GM12878 (cell line): ENCODE measurements at regions not wholly inside any gene's neighbourhood (a gene's known extent, or its start where the extent isn't known, plus 50 kb on each side); places are given as distances from the start of the nearest gene placed in this dataset.

Source experiments
- ATAC-seq: fragments of 200-7000 bp; cut with Tn5 transposase; 3 replicates; pipeline ENCODE4 v1.9.1; 2020; ENCODE audit warnings: mild to moderate bottlenecking, moderate library complexity
- BruUV-seq: library from RNA; stranded (reverse); fragments of 400-500 nt; replicated peaks from 2 replicates; lab custom pipeline; 2021; lab: Mats Ljungman, UMichigan
- CTCF ChIA-PET: fragments of 300-600 bp; sonication (Branson Sonifier 250); formaldehyde crosslinking; extraction: SDS; loops from one replicate; lab custom pipeline; 2021; ENCODE audit warnings: inconsistent platforms; lab: Yijun Ruan, JAX
- POLR2A ChIA-PET: fragments of 350-600 bp; formaldehyde crosslinking; extraction: SDS; loops from one replicate; lab custom pipeline; 2021; ENCODE audit warnings: inconsistent platforms; lab: Charles Lee
- RAD21 ChIA-PET: fragments of 300-600 bp; sonication (Branson Sonifier 250); formaldehyde crosslinking; loops from one replicate; lab custom pipeline; 2023; ENCODE audit warnings: antibody characterized with exemption; ENCODE audit not compliant: unreplicated experiment; lab: Charles Lee
- SMC1A ChIA-PET: fragments of 300-600 bp; sonication (Branson Sonifier 250); formaldehyde crosslinking; loops from one replicate; lab custom pipeline; 2023; ENCODE audit not compliant: unreplicated experiment, uncharacterized antibody; lab: Charles Lee
- DNase-seq: peaks from one replicate; pipeline ENCODE4 v3.0.0-alpha.2; 2011; ENCODE audit warnings: low read depth, low spot score
- FAIRE-seq: peaks from 3 replicates; lab custom pipeline; 2011; peaks lifted over from hg19 to GRCh38; lab: Jason Lieb, UNC
- H2AFZ ChIP-seq: 2 replicates; pipeline ENCODE4 v1.6.0; 2011; ENCODE audit warnings: low read depth, low read length, control low read depth; ENCODE audit not compliant: control insufficient read depth
- H3K27ac ChIP-seq: 2 replicates; pipeline ENCODE4 v1.5.1; 2011; ENCODE audit warnings: control low read depth; ENCODE audit not compliant: control insufficient read depth, insufficient read depth
- H3K27me3 ChIP-seq, 2 experiments: replicated peaks in 1 of 2; 2 replicates each; pipeline versions ENCODE4 v1.6.0 to v1.6.1; 2011; ENCODE audit warnings: low read length in 1 of 2; ENCODE audit not compliant: control insufficient read depth in 2 of 2, insufficient read depth in 2 of 2
- H3K36me3 ChIP-seq, 2 experiments: 2 replicates each; pipeline ENCODE4 v1.5.1; 2011; ENCODE audit warnings: low read length in 1 of 2; ENCODE audit not compliant: control insufficient read depth in 2 of 2, insufficient read depth in 2 of 2
- H3K4me1 ChIP-seq: 2 replicates; pipeline ENCODE4 v1.6.1; 2011; ENCODE audit warnings: mild to moderate bottlenecking, low read length, moderate library complexity, mixed read lengths; ENCODE audit not compliant: control insufficient read depth, insufficient read depth
- H3K4me2 ChIP-seq: 2 replicates; pipeline ENCODE4 v1.6.0; 2011; ENCODE audit warnings: control low read depth; ENCODE audit not compliant: control insufficient read depth, insufficient read depth
- H3K4me3 ChIP-seq: fragments of 200-600 bp; sonication (generic); 2 replicates; pipeline ENCODE4 v1.5.1; 2016
- H3K79me2 ChIP-seq: 2 replicates; pipeline ENCODE4 v1.6.0; 2011; ENCODE audit warnings: low read length; ENCODE audit not compliant: control insufficient read depth, insufficient read depth
- H3K9ac ChIP-seq: 2 replicates; pipeline ENCODE4 v1.8.0; 2011; ENCODE audit warnings: low read length, control low read depth, mixed read lengths; ENCODE audit not compliant: control insufficient read depth, insufficient read depth
- H3K9me3 ChIP-seq: replicated peaks from 3 replicates; pipeline ENCODE4 v1.5.1; 2011; ENCODE audit warnings: mild to moderate bottlenecking, low read length; ENCODE audit not compliant: control insufficient read depth, insufficient read depth
- H4K20me1 ChIP-seq: 2 replicates; pipeline ENCODE4 v1.6.0; 2011; ENCODE audit not compliant: control insufficient read depth, insufficient read depth
- HDAC6 ChIP-seq: fragments of 200-600 bp; sonication (generic); IDR thresholded peaks from one replicate; pipeline ENCODE4 v1.8.0; 2017; ENCODE audit warnings: antibody characterized with exemption; ENCODE audit not compliant: unreplicated experiment
- IRF4 ChIP-seq: IDR thresholded peaks from 2 replicates; pipeline ENCODE4 v1.6.1; 2011; ENCODE audit warnings: low read depth, low read length
- KAT2A ChIP-seq: conservative IDR thresholded peaks from 2 replicates; pipeline ENCODE4 v1.6.1; 2011; ENCODE audit warnings: low read depth, low read length; ENCODE audit not compliant: control insufficient read depth
- MYB ChIP-seq: fragments of 150-350 bp; IDR thresholded peaks from 2 replicates; pipeline ENCODE4 v1.6.1; 2014; ENCODE audit warnings: mild to moderate bottlenecking, low read depth, low read length, borderline replicate concordance
- RB1 ChIP-seq: fragments of 450-650 bp; formaldehyde crosslinking; IDR thresholded peaks from 2 replicates; pipeline ENCODE4 v1.6.1; 2017; ENCODE audit warnings: mild to moderate bottlenecking, borderline replicate concordance
- SIN3A ChIP-seq: IDR thresholded peaks from 2 replicates; pipeline ENCODE4 v1.6.1; 2012; ENCODE audit warnings: low read depth, low read length, improper control_type of control experiment
- SREBF1 ChIP-seq: IDR thresholded peaks from 2 replicates; pipeline ENCODE4 v1.6.1; 2012; ENCODE audit warnings: mild to moderate bottlenecking, low read length
- TARDBP ChIP-seq: IDR thresholded peaks from 2 replicates; pipeline ENCODE4 v1.6.1; 2016; ENCODE audit warnings: borderline replicate concordance
- WGBS: methylation state at CpG from one replicate; pipeline ENCODE4 v1.1.6; 2016; ENCODE audit warnings: low lambda C conversion rate; ENCODE audit not compliant: insufficient replicate concordance, insufficient coverage; ENCODE audit errors: missing lambda C conversion rate; 5-methylcytosine and 5-hydroxymethylcytosine counted together
- in situ Hi-C: fragments of 300-500 bp; cut with MboI; formaldehyde crosslinking; loops from 9 replicates; pipeline ENCODE4 v1.14.3; 2018; ENCODE audit warnings: mixed read lengths
- intact Hi-C: fragments of 100-400 bp; cut with micrococcal nuclease; formaldehyde crosslinking; loops from one replicate; pipeline ENCODE4 v1.14.2; 2022; ENCODE audit not compliant: unreplicated experiment
- TF ChIP-seq, protein P1 (sequence below): IDR thresholded peaks from 2 replicates; pipeline ENCODE4 v1.6.1; 2011; ENCODE audit warnings: mild to moderate bottlenecking, low read depth, low read length, moderate library complexity; ENCODE audit not compliant: insufficient replicate concordance
- TF ChIP-seq, protein P2 (sequence below): IDR thresholded peaks from 2 replicates; pipeline ENCODE4 v1.6.1; 2011; ENCODE audit warnings: low read depth, low read length, improper control_type of control experiment, borderline replicate concordance
- TF ChIP-seq, protein P3 (sequence below): fragments of 450-650 bp; IDR thresholded peaks from 2 replicates; pipeline ENCODE4 v1.6.1; 2017; ENCODE audit warnings: low read depth, mild to moderate bottlenecking, moderate library complexity

DNA sequence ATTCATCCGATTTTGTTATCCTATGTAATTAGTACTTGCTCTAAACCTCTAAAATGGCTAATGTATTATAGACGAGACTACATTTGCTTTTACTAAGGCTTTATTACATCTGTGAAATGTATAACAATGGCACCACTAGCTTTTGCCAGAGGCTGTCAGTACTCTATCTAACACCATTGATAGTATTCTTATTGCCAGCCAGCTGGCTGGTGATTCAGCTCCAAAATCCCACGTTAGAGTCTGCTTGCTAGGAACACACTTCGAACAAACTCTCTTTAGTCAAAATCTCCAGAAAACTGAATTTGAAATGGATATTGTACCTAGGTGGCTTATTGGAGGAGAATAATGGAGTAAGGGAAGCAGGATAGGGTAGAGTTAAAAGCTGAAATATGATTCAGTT, 839.2 kb downstream of the SLC6A15 start:
- FAIRE-seq (no peak), ATAC-seq (no peak), DNase-seq (no peak)
- no peak overlapping the region for H3K9ac ChIP-seq
- whole genome bisulfite sequencing = 6% methylated on average over 4 of the region's 4 CpGs
- no peaks in the 10 kb centered on the region for H3K36me3 ChIP-seq
- H3K4me2 ChIP-seq = no peak overlapping the region
- RAD21 ChIA-PET = no interaction called here
- BruUV-seq = no TSS peak
- no peak overlapping the region for H3K4me3 ChIP-seq
- no peaks in the 10 kb centered on the region for H3K9me3 ChIP-seq
- intact Hi-C loops = no loop called here
- SMC1A ChIA-PET = no interaction called here
- H2AFZ ChIP-seq = no peak overlapping the region
- H3K79me2 ChIP-seq = no peaks in the 10 kb centered on the region
- H3K27ac ChIP-seq = no peak overlapping the region
- CTCF ChIA-PET = interaction anchor here (1.0 to 1.1 kb wide), 2 partner anchors 13 to 1388 kb away, joined by 3 read pairs; no protein-coding TSS in a partner anchor
- POLR2A ChIA-PET = no interaction called here
- H4K20me1 ChIP-seq = no peaks in the 10 kb centered on the region
- H3K4me1 ChIP-seq = no peaks in the 10 kb centered on the region
- TF ChIP-seq RB1 = no peak
- TF ChIP-seq MYB = no peak
- TF ChIP-seq, protein P1, sequence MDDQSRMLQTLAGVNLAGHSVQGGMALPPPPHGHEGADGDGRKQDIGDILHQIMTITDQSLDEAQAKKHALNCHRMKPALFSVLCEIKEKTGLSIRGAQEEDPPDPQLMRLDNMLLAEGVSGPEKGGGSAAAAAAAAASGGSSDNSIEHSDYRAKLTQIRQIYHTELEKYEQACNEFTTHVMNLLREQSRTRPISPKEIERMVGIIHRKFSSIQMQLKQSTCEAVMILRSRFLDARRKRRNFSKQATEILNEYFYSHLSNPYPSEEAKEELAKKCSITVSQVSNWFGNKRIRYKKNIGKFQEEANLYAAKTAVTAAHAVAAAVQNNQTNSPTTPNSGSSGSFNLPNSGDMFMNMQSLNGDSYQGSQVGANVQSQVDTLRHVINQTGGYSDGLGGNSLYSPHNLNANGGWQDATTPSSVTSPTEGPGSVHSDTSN = no peak
- H3K27me3 ChIP-seq = no peaks in the 10 kb centered on the region
- in situ Hi-C loops = no loop called here

DNA sequence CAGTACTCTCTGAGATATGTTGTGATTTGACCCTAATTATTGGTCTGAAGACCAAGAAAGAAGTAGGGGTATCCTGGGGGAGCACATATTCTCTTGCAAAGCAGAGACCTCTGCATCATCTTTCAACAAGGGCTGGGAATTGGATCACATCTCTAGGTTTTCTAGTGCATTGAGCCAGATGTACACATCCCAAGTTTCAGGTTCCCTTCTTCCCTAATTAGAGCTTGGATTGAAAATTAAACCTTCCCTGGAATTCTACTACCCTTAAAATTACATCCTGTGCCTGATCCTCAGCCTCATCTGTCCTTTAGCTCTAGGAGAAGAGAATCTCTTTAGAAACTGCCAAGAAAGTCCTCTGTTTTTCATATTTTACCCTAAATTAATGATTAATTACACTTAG, 839.6 kb downstream of the SLC6A15 start:
- Histone ChIP-seq H3K27ac (no peak overlapping the region), H4K20me1 (no peaks in the 10 kb centered on the region), H3K27me3 (no peaks in the 10 kb centered on the region), H3K9me3 (no peaks in the 10 kb centered on the region), H3K79me2 (no peaks in the 10 kb centered on the region), H3K4me2 (no peak overlapping the region), H3K36me3 (no peaks in the 10 kb centered on the region), H3K9ac (no peak overlapping the region), H2AFZ (no peak overlapping the region), H3K4me3 (no peak overlapping the region), H3K4me1 (no peaks in the 10 kb centered on the region)
- FAIRE-seq = no peak
- ChIA-PET POLR2A (no interaction called here), CTCF (interaction anchor here (1.0 kb wide), 1 partner anchor 14 kb away, joined by 3 read pairs; no protein-coding TSS in a partner anchor), RAD21 (no interaction called here), SMC1A (no interaction called here)
- in situ Hi-C loops = no loop called here
- no peak for ATAC-seq
- no TSS peak for BruUV-seq
- intact Hi-C loops = no loop called here
- DNase-seq = no peak
- TF ChIP-seq IRF4 = no peak
- TF ChIP-seq, protein P2, sequence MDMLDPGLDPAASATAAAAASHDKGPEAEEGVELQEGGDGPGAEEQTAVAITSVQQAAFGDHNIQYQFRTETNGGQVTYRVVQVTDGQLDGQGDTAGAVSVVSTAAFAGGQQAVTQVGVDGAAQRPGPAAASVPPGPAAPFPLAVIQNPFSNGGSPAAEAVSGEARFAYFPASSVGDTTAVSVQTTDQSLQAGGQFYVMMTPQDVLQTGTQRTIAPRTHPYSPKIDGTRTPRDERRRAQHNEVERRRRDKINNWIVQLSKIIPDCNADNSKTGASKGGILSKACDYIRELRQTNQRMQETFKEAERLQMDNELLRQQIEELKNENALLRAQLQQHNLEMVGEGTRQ = no peak
- no peak for TF ChIP-seq TARDBP
- no peak for TF ChIP-seq SREBF1
- TF ChIP-seq KAT2A = no peak
- no peak for TF ChIP-seq HDAC6
- no peak for TF ChIP-seq SIN3A
- TF ChIP-seq, protein P3, sequence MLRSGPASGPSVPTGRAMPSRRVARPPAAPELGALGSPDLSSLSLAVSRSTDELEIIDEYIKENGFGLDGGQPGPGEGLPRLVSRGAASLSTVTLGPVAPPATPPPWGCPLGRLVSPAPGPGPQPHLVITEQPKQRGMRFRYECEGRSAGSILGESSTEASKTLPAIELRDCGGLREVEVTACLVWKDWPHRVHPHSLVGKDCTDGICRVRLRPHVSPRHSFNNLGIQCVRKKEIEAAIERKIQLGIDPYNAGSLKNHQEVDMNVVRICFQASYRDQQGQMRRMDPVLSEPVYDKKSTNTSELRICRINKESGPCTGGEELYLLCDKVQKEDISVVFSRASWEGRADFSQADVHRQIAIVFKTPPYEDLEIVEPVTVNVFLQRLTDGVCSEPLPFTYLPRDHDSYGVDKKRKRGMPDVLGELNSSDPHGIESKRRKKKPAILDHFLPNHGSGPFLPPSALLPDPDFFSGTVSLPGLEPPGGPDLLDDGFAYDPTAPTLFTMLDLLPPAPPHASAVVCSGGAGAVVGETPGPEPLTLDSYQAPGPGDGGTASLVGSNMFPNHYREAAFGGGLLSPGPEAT = no peak
